Endothelial cell of umbilical vein (primary cell): ENCODE measurements at regions not wholly inside any gene's neighbourhood (a gene's known extent, or its start where the extent isn't known, plus 50 kb on each side); places are given as distances from the start of the nearest gene placed in this dataset.

ENCODE experiments used
- CTCF ChIP-seq, 2 donors: IDR thresholded peaks; 1 replicate in 1 of 2; 2 replicates in 1 of 2; pipeline ENCODE4 v1.5.1; 2011; ENCODE audit warnings: low read length in 2 of 2, mild to moderate bottlenecking in 2 of 2, moderate library complexity in 2 of 2, control low read depth in 1 of 2, inconsistent platforms in 1 of 2, low read depth in 1 of 2; ENCODE audit not compliant: insufficient read depth in 1 of 2; ENCODE audit errors: extremely low read depth in 1 of 2
- EZH2 ChIP-seq: IDR thresholded peaks from 2 replicates; pipeline ENCODE4 v1.6.1; 2012; ENCODE audit warnings: borderline replicate concordance, low read depth, mild to moderate bottlenecking, moderate library complexity, low read length, inconsistent platforms; ENCODE audit not compliant: severe bottlenecking
- FOS ChIP-seq: IDR thresholded peaks from 2 replicates; pipeline ENCODE4 v1.6.1; 2011; ENCODE audit warnings: mild to moderate bottlenecking, low read length, moderate library complexity, borderline replicate concordance; ENCODE audit not compliant: insufficient read depth
- GATA2 ChIP-seq: IDR thresholded peaks from 2 replicates; pipeline ENCODE4 v1.7.0; 2011; ENCODE audit warnings: low read depth, mild to moderate bottlenecking, moderate library complexity, mixed read lengths, low read length; ENCODE audit not compliant: insufficient read length, insufficient read depth
- MAX ChIP-seq: IDR thresholded peaks from 2 replicates; pipeline ENCODE4 v1.6.1; 2011; ENCODE audit not compliant: insufficient read depth, insufficient read length
- MYC ChIP-seq: IDR thresholded peaks from one replicate; pipeline ENCODE4 v1.6.1; 2011; ENCODE audit warnings: mild to moderate bottlenecking, low read depth, low read length
- POLR2A ChIP-seq: IDR thresholded peaks from 2 replicates; pipeline ENCODE4 v1.6.1; 2012; ENCODE audit warnings: low read depth, mild to moderate bottlenecking, control low read depth, low read length
- POLR2AphosphoS5 ChIP-seq: IDR thresholded peaks from 2 replicates; pipeline ENCODE4 v1.6.1; 2012; ENCODE audit warnings: low read depth, mild to moderate bottlenecking, control low read depth, low read length, moderate library complexity; ENCODE audit not compliant: insufficient read depth

DNA sequence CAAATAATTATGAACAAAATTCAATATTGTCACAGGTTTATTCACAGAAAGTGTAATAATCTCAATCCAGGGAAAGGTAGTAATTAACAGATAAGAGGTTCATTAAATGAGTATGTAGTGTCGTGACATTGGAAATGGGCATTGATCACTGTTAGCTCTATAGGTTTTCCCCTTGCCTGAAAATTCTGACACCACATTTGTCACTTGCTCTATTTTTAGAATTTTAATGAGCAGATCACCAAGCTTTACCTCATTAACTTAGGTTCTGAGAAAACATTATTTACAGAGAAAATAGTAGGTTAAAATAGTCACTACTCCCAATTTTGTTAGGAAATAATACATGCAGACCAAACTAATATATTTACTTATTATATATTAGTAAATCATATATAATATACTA, 344.0 kb downstream of the DSC3 start:
- TF ChIP-seq CTCF (IDR thresholded peaks at IDR 0.05; ENCODE audit: extremely low read depth in 1 of 2, insufficient read depth in 1 of 2, low read depth in 1 of 2, low read length in 2 of 2), result no peak
- no peak for TF ChIP-seq POLR2AphosphoS5
- TF ChIP-seq POLR2A, result no peak
- no peak for TF ChIP-seq EZH2
- TF ChIP-seq MYC, result no peak
- TF ChIP-seq MAX, result no peak
- TF ChIP-seq GATA2, result no peak
- TF ChIP-seq FOS, result no peak
